SK-N-SH treated with all-trans-retinoic acid at 6 μM for 48 hours (cell line): ENCODE measurements at regions not wholly inside any gene's neighbourhood (a gene's known extent, or its start where the extent isn't known, plus 50 kb on each side); places are given as distances from the start of the nearest gene placed in this dataset.

Experiments used
- ATAC-seq: fragments of 200-7000 bp; cut with Tn5 transposase; 3 replicates; pipeline ENCODE4 v1.9.1; 2020; ENCODE audit warnings: mild to moderate bottlenecking, moderate library complexity
- ARNTL ChIP-seq: fragments of 450-650 bp; formaldehyde crosslinking; IDR thresholded peaks from 2 replicates; pipeline ENCODE4 v1.5.0; 2020; ENCODE audit warnings: low read depth, mild to moderate bottlenecking, moderate library complexity, borderline replicate concordance
- BACH2 ChIP-seq: fragments of 250-450 bp; sonication (Bioruptor Pico); IDR thresholded peaks from 2 replicates; pipeline ENCODE4 v1.9.0; 2021; ENCODE audit warnings: mild to moderate bottlenecking, borderline replicate concordance
- CSDC2 ChIP-seq: fragments of 250-450 bp; sonication (Bioruptor Pico); IDR thresholded peaks from 2 replicates; pipeline ENCODE4 v1.5.0; 2020; ENCODE audit warnings: mild to moderate bottlenecking, moderate library complexity
- GLIS3 ChIP-seq: fragments of 250-450 bp; sonication (Bioruptor Pico); IDR thresholded peaks from 2 replicates; pipeline ENCODE4 v1.5.0; 2020; ENCODE audit warnings: mild to moderate bottlenecking, moderate library complexity
- ISL1 ChIP-seq: fragments of 250-450 bp; sonication (Bioruptor Pico); IDR thresholded peaks from 2 replicates; pipeline ENCODE4 v2.1.2; 2022; ENCODE audit warnings: mild to moderate bottlenecking, moderate library complexity
- OSR1 ChIP-seq: fragments of 250-450 bp; sonication (Bioruptor Pico); IDR thresholded peaks from 2 replicates; pipeline ENCODE4 v1.8.0; 2022; ENCODE audit warnings: moderate library complexity, mild to moderate bottlenecking, inconsistent platforms
- PPARA ChIP-seq: fragments of 250-450 bp; sonication (Bioruptor Pico); IDR thresholded peaks from 2 replicates; pipeline ENCODE4 v1.5.0; 2020; ENCODE audit warnings: mild to moderate bottlenecking, borderline replicate concordance
- SNAI2 ChIP-seq: fragments of 250-450 bp; sonication (Bioruptor Pico); IDR thresholded peaks from 2 replicates; pipeline ENCODE4 v1.5.0; 2020; ENCODE audit warnings: mild to moderate bottlenecking, moderate library complexity
- TCF4 ChIP-seq: fragments of 250-450 bp; sonication (Bioruptor Pico); IDR thresholded peaks from 2 replicates; pipeline ENCODE4 v1.8.0; 2021; ENCODE audit warnings: mild to moderate bottlenecking, moderate library complexity, borderline replicate concordance
- TOX ChIP-seq: fragments of 250-450 bp; sonication (Bioruptor Pico); IDR thresholded peaks from 2 replicates; pipeline ENCODE4 v1.8.0; 2021; ENCODE audit warnings: mild to moderate bottlenecking, moderate library complexity, borderline replicate concordance
- ZFP30 ChIP-seq: fragments of 450-650 bp; formaldehyde crosslinking; IDR thresholded peaks from 2 replicates; pipeline ENCODE4 v1.5.0; 2022; ENCODE audit warnings: mild to moderate bottlenecking, moderate library complexity
- ZNF565 ChIP-seq: fragments of 450-650 bp; formaldehyde crosslinking; conservative IDR thresholded peaks from 2 replicates; pipeline ENCODE4 v1.5.0; 2020; ENCODE audit warnings: low read depth, mild to moderate bottlenecking, moderate library complexity
- ZNF70 ChIP-seq: fragments of 450-650 bp; formaldehyde crosslinking; IDR thresholded peaks from 2 replicates; pipeline ENCODE4 v1.5.0; 2020; ENCODE audit warnings: mild to moderate bottlenecking, moderate library complexity
- ZNF8 ChIP-seq: fragments of 450-650 bp; formaldehyde crosslinking; IDR thresholded peaks from 2 replicates; pipeline ENCODE4 v1.5.0; 2020; ENCODE audit warnings: mild to moderate bottlenecking, moderate library complexity
- TF ChIP-seq, protein P1 (sequence below): fragments of 250-450 bp; sonication (Bioruptor Pico); IDR thresholded peaks from 2 replicates; pipeline ENCODE4 v1.5.1; 2020; ENCODE audit warnings: low read depth, mild to moderate bottlenecking, moderate library complexity
- TF ChIP-seq, protein P2 (sequence below): fragments of 250-450 bp; sonication (Bioruptor Pico); IDR thresholded peaks from 2 replicates; pipeline ENCODE4 v1.8.0; 2020; ENCODE audit warnings: mild to moderate bottlenecking, moderate library complexity, borderline replicate concordance
- TF ChIP-seq, protein P3 (sequence below): fragments of 250-450 bp; sonication (Bioruptor Pico); IDR thresholded peaks from 2 replicates; pipeline ENCODE4 v1.5.1; 2021; ENCODE audit warnings: mild to moderate bottlenecking, moderate library complexity

DNA sequence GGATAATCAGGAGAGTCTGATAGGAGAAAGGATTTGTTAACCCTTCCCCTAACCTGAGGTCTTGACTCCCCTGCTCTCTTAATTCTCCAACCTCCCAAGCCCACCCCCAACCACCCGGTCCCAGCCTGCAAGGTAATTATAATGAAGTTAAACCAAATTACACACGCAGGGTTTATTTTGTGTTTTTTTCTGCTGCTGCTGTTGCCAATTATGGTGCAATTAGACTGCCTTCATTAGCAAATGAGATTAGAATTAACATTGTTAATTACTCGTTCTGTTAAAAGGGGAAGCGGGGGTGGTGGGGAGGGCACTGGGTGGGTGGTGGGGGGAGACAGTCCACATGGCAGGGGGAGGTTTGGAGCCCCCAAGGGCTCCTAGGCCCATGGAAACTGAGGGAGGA lies 128.9 kb downstream of the CCT6B start:
- no peak for ATAC-seq
- TF ChIP-seq, protein P1, sequence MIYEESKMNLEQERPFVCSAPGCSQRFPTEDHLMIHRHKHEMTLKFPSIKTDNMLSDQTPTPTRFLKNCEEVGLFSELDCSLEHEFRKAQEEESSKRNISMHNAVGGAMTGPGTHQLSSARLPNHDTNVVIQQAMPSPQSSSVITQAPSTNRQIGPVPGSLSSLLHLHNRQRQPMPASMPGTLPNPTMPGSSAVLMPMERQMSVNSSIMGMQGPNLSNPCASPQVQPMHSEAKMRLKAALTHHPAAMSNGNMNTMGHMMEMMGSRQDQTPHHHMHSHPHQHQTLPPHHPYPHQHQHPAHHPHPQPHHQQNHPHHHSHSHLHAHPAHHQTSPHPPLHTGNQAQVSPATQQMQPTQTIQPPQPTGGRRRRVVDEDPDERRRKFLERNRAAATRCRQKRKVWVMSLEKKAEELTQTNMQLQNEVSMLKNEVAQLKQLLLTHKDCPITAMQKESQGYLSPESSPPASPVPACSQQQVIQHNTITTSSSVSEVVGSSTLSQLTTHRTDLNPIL (CRISPR knock-in tag), result no peak
- TF ChIP-seq, all 23 proteins: peak for 0

DNA sequence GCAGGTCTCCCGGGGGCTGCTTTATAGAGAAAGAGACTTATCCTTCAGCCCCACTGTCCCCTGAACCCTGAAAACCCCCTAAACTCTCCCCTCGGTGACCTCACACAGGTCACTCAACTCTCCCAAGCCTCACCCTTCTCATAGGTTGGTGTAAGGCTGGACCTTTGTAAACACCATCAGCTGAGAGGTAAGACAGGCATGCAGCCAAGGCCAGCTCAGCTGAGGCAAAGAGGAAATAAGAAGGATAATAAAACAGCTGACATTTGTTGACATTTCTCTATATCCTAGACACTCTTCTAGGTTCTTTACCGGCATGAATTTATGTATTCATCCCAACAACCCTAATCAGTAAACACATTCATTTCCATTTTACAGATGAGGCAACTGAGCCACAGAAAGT lies 134.3 kb downstream of the CCT6B start:
- TF ChIP-seq OSR1 (CRISPR knock-in tag) (no peak), ZFP30 (CRISPR knock-in tag) (no peak), SNAI2 (CRISPR knock-in tag) (no peak), TOX (CRISPR knock-in tag) (no peak), ZNF8 (CRISPR knock-in tag) (no peak), TCF4 (CRISPR knock-in tag) (no peak), PPARA (CRISPR knock-in tag) (no peak), CSDC2 (CRISPR knock-in tag) (no peak), ZNF70 (CRISPR knock-in tag) (no peak), ISL1 (no peak), GLIS3 (no peak), ZNF565 (CRISPR knock-in tag) (no peak)
- TF ChIP-seq, protein P1 (CRISPR knock-in tag), result no peak
- TF ChIP-seq, protein P2, sequence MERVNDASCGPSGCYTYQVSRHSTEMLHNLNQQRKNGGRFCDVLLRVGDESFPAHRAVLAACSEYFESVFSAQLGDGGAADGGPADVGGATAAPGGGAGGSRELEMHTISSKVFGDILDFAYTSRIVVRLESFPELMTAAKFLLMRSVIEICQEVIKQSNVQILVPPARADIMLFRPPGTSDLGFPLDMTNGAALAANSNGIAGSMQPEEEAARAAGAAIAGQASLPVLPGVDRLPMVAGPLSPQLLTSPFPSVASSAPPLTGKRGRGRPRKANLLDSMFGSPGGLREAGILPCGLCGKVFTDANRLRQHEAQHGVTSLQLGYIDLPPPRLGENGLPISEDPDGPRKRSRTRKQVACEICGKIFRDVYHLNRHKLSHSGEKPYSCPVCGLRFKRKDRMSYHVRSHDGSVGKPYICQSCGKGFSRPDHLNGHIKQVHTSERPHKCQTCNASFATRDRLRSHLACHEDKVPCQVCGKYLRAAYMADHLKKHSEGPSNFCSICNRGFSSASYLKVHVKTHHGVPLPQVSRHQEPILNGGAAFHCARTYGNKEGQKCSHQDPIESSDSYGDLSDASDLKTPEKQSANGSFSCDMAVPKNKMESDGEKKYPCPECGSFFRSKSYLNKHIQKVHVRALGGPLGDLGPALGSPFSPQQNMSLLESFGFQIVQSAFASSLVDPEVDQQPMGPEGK (CRISPR knock-in tag), result no peak
- TF ChIP-seq, protein P3, sequence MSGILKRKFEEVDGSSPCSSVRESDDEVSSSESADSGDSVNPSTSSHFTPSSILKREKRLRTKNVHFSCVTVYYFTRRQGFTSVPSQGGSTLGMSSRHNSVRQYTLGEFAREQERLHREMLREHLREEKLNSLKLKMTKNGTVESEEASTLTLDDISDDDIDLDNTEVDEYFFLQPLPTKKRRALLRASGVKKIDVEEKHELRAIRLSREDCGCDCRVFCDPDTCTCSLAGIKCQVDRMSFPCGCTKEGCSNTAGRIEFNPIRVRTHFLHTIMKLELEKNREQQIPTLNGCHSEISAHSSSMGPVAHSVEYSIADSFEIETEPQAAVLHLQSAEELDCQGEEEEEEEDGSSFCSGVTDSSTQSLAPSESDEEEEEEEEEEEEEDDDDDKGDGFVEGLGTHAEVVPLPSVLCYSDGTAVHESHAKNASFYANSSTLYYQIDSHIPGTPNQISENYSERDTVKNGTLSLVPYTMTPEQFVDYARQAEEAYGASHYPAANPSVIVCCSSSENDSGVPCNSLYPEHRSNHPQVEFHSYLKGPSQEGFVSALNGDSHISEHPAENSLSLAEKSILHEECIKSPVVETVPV (CRISPR knock-in tag), result no peak
- no peak for ATAC-seq

DNA sequence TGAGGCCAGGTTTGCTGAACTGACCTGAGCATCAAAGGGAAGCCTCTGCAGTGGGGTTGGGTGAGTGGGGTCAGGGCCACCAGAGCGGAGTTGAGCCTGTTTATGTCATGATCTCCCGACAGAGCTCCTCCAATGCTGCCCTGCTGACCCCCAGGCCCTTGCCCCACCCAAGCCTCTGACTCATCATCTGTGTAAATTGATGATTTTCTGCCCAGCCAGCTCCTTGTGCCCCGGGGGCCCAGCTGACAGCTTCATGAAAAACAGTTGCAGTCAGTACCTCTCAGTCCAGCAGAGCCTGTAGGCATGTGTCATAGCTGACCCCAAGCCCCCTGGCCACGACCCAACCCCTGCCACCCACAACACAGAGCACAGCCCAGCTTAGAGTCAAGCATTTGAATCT lies 134.9 kb downstream of the CCT6B start:
- ATAC-seq, result no peak
- TF ChIP-seq ARNTL (CRISPR knock-in tag) (no peak), BACH2 (no peak), OSR1 (CRISPR knock-in tag) (no peak), ISL1 (no peak), ZNF565 (CRISPR knock-in tag) (no peak), PPARA (CRISPR knock-in tag) (no peak)
- TF ChIP-seq, protein P3 (CRISPR knock-in tag), result no peak
- TF ChIP-seq, protein P1 (CRISPR knock-in tag), result no peak
- TF ChIP-seq, protein P2 (CRISPR knock-in tag), result no peak
